KMS-11 (cell line): ENCODE measurements at regions not wholly inside any gene's neighbourhood (a gene's known extent, or its start where the extent isn't known, plus 50 kb on each side); places are given as distances from the start of the nearest gene placed in this dataset.

Source experiments
- H2AFZ ChIP-seq: fragments of 200-600 bp; sonication (generic); 2 replicates; pipeline ENCODE4 v1.6.1; 2016; ENCODE audit warnings: antibody characterized with exemption, mixed run types, low read depth
- H3K27ac ChIP-seq: fragments of 200-600 bp; sonication (generic); 2 replicates; pipeline ENCODE4 v1.6.1; 2016; ENCODE audit warnings: mild to moderate bottlenecking, mixed run types
- H3K27me3 ChIP-seq: fragments of 200-600 bp; sonication (generic); 2 replicates; pipeline ENCODE4 v1.6.1; 2017; ENCODE audit warnings: mild to moderate bottlenecking, low read depth, mixed run types, moderate library complexity; ENCODE audit not compliant: insufficient read depth
- H3K36me3 ChIP-seq: fragments of 200-600 bp; sonication (generic); 2 replicates; pipeline ENCODE4 v1.6.1; 2017; ENCODE audit warnings: mild to moderate bottlenecking, mixed run types; ENCODE audit not compliant: insufficient read depth
- H3K4me1 ChIP-seq: fragments of 200-600 bp; sonication (generic); 2 replicates; pipeline ENCODE4 v1.6.1; 2016; ENCODE audit warnings: mild to moderate bottlenecking, low read depth, mixed run types; ENCODE audit not compliant: poor library complexity, severe bottlenecking
- H3K4me2 ChIP-seq: fragments of 200-600 bp; sonication (generic); 2 replicates; pipeline ENCODE4 v1.7.0; 2016; ENCODE audit warnings: mild to moderate bottlenecking, mixed run types
- H3K4me3 ChIP-seq: fragments of 200-600 bp; sonication (generic); IDR thresholded peaks from 2 replicates; pipeline ENCODE4 v1.6.1; 2017; ENCODE audit warnings: low read depth, low read length, mixed read lengths; ENCODE audit not compliant: insufficient read depth
- H3K79me2 ChIP-seq: fragments of 200-600 bp; sonication (generic); 2 replicates; pipeline ENCODE4 v1.6.1; 2016; ENCODE audit warnings: low read depth, mixed run types; ENCODE audit not compliant: insufficient read depth
- H3K9ac ChIP-seq: fragments of 200-600 bp; sonication (generic); 2 replicates; pipeline ENCODE4 v1.6.1; 2016; ENCODE audit warnings: mild to moderate bottlenecking, mixed run types
- H4K20me1 ChIP-seq: fragments of 200-600 bp; sonication (generic); 2 replicates; pipeline ENCODE4 v1.6.1; 2016; ENCODE audit warnings: mild to moderate bottlenecking, mixed run types; ENCODE audit not compliant: insufficient read depth
- CTCF ChIP-seq: fragments of 200-600 bp; sonication (generic); conservative IDR thresholded peaks from 2 replicates; pipeline ENCODE4 v1.6.1; 2017; ENCODE audit warnings: low read depth, mild to moderate bottlenecking, antibody characterized with exemption, low read length, moderate library complexity, mixed read lengths

- no peaks in the 10 kb centered on the region for H3K4me1 ChIP-seq
- no peaks in the 10 kb centered on the region for H4K20me1 ChIP-seq
- H3K4me2 ChIP-seq, result no peak overlapping the region
- no peaks in the 10 kb centered on the region for H3K27me3 ChIP-seq
- no peak overlapping the region for H3K27ac ChIP-seq
- H3K36me3 ChIP-seq, result no peaks in the 10 kb centered on the region
- no peak overlapping the region for H3K9ac ChIP-seq
- H2AFZ ChIP-seq, result no peak overlapping the region
- no peak overlapping the region for H3K4me3 ChIP-seq
- TF ChIP-seq CTCF, result no peak
- H3K79me2 ChIP-seq, result no peaks in the 10 kb centered on the region
These were observed 90.5 kb upstream of the SOX9 start for GRCh38 chr17:72030067-72030899.

DNA sequence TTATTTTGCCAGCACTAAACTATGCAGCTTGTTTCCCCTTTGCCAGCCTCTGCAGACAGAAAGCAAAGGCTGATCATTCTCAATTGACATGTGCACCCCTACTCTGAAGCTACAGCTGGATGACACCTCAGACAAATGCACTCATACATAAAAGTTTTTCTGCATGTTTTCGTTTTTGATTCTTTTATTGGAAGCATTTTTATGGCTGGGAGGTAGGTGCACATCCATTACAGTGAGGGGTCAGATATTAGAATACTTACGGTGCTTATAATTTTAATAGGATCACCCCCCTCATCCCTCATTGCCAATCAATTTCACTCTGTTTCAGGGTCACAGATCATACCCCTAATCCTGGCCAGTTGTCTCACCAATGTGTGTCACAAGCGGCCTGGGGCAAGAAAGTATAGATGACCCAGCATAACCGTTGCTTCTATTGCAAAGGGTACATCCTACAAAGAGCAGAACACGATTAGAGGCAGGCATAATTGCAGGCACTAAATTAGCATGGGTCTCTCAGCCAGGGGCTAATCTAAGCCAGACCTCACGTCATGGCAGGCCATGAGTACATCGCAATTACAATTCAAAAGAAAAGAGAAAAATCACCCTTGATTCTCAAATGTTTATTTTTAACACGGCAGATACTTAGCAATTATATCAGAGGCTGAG, 89.5 kb upstream of the SOX9 start:
- Histone ChIP-seq H3K4me1 (no peaks in the 10 kb centered on the region), H3K36me3 (no peaks in the 10 kb centered on the region), H4K20me1 (no peaks in the 10 kb centered on the region), H3K27me3 (no peaks in the 10 kb centered on the region), H3K4me2 (no peak overlapping the region), H3K27ac (no peak overlapping the region), H3K9ac (no peak overlapping the region), H3K4me3 (no peak overlapping the region), H3K79me2 (no peaks in the 10 kb centered on the region), H2AFZ (no peak overlapping the region)
- TF ChIP-seq CTCF, result no peak

GRCh38 chr17:72033334-72033733, 87.5 kb upstream of the SOX9 start:
- H3K36me3 ChIP-seq, result no peaks in the 10 kb centered on the region
- H3K27ac ChIP-seq, result no peak overlapping the region
- no peaks in the 10 kb centered on the region for H4K20me1 ChIP-seq
- no peaks in the 10 kb centered on the region for H3K79me2 ChIP-seq
- no peak overlapping the region for H3K4me3 ChIP-seq
- peaks cover 7% of the 10 kb centered on the region for H3K4me1 ChIP-seq
- TF ChIP-seq CTCF, result no peak
- H3K9ac ChIP-seq, result no peak overlapping the region
- H2AFZ ChIP-seq, result no peak overlapping the region
- no peak overlapping the region for H3K4me2 ChIP-seq
- no peaks in the 10 kb centered on the region for H3K27me3 ChIP-seq

DNA sequence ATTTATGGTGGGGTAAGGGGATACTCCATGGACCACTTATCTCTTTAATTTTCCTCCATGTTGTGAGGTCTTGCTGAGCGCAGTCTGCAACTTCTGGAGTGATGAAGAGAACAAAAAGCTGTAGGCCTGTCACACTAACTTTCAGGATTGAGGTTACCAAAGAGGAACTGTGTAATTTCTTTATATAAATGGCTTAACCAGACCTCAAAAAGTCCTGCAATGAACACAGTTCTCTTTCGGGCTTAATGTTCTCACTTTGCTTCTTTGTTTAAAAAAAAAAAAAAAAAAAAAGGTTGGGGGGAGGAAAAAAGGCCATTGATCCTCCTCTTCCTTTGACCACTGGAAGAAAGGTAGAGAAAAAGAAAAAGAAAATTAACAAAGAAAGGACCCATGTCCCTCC, 86.8 kb upstream of the SOX9 start:
- Histone ChIP-seq H3K27me3 (no peaks in the 10 kb centered on the region), H4K20me1 (no peaks in the 10 kb centered on the region), H3K4me3 (no peak overlapping the region), H3K9ac (no peak overlapping the region), H3K27ac (no peak overlapping the region), H3K79me2 (no peaks in the 10 kb centered on the region), H3K4me2 (no peak overlapping the region), H3K4me1 (peaks cover 14% of the 10 kb centered on the region), H3K36me3 (no peaks in the 10 kb centered on the region), H2AFZ (no peak overlapping the region)
- TF ChIP-seq CTCF, result no peak
